ENCODE measurements at regions not wholly inside any gene's neighbourhood (a gene's known extent, or its start where the extent isn't known, plus 50 kb on each side); places are given as distances from the start of the nearest gene placed in this dataset.
"Not testable (repeated sequence)": the region's sequence is repeated elsewhere in the genome, so short reads cannot be mapped to it uniquely, and the experiment has no call there.

GRCh38 chr7:3114917-3115316 is 71.2 kb upstream of the CARD11 start:
- no peak overlapping the region for H4K5ac ChIP-seq (ENCODE audit: low read length)
- H2BK15ac ChIP-seq (replicated peaks; ENCODE audit: low read depth): no peak overlapping the region
- H3K27me3 ChIP-seq (ENCODE audit: insufficient read depth, low read length, poor library complexity): no peaks in the 10 kb centered on the region
- H2BK5ac ChIP-seq (ENCODE audit: low read length): no peak overlapping the region
- DNase-seq: no peak
- H3K4me1 ChIP-seq (ENCODE audit: control insufficient read depth, low read depth, low read length): no peaks in the 10 kb centered on the region
- H2BK120ac ChIP-seq (ENCODE audit: low read depth, low read length): no peak overlapping the region
- H3K18ac ChIP-seq (ENCODE audit: low read length): no peak overlapping the region
- H2AK5ac ChIP-seq (ENCODE audit: low read length): no peak overlapping the region
- H3K23ac ChIP-seq (ENCODE audit: low read length): no peak overlapping the region
- H4K8ac ChIP-seq (ENCODE audit: low read depth, low read length): no peak overlapping the region
- H3K27ac ChIP-seq (ENCODE audit: low read depth, low read length): no peak overlapping the region
- no peaks in the 10 kb centered on the region for H3K79me2 ChIP-seq (ENCODE audit: control insufficient read depth, insufficient read depth, low read length)
- H3K4ac ChIP-seq (ENCODE audit: low read depth, low read length): no peak overlapping the region
- no peak overlapping the region for H3K9ac ChIP-seq (ENCODE audit: low read length)
- no peaks in the 10 kb centered on the region for H3K79me1 ChIP-seq (ENCODE audit: low read length)
- no CpG with 5 or more reads among the region's 5 CpGs for WGBS (ENCODE audit: extremely low coverage, insufficient coverage, low lambda C conversion rate)
- H3K56ac ChIP-seq (ENCODE audit: low read length): no peak overlapping the region
- no peak overlapping the region for H3K4me2 ChIP-seq (ENCODE audit: low read length)
- no peaks in the 10 kb centered on the region for H3K36me3 ChIP-seq (ENCODE audit: control insufficient read depth, insufficient read depth, low read length)
- H3K4me3 ChIP-seq (ENCODE audit: low read length): no peak overlapping the region

GRCh38 chr7:3117081-3117480 is 73.4 kb upstream of the CARD11 start:
- no peaks in the 10 kb centered on the region for H3K4me1 ChIP-seq (ENCODE audit: control insufficient read depth, low read depth, low read length)
- H2BK5ac ChIP-seq (ENCODE audit: low read length): no peak overlapping the region
- H3K79me2 ChIP-seq (ENCODE audit: control insufficient read depth, insufficient read depth, low read length): no peaks in the 10 kb centered on the region
- H3K23ac ChIP-seq (ENCODE audit: low read length): no peak overlapping the region
- no CpG with 5 or more reads among the region's 2 CpGs for WGBS (ENCODE audit: extremely low coverage, insufficient coverage, low lambda C conversion rate)
- no peak overlapping the region for H3K4me3 ChIP-seq (ENCODE audit: low read length)
- no peak overlapping the region for H3K27ac ChIP-seq (ENCODE audit: low read depth, low read length)
- H4K8ac ChIP-seq (ENCODE audit: low read depth, low read length): no peak overlapping the region
- H3K4ac ChIP-seq (ENCODE audit: low read depth, low read length): no peak overlapping the region
- H3K18ac ChIP-seq (ENCODE audit: low read length): no peak overlapping the region
- no peaks in the 10 kb centered on the region for H3K36me3 ChIP-seq (ENCODE audit: control insufficient read depth, insufficient read depth, low read length)
- no peaks in the 10 kb centered on the region for H3K27me3 ChIP-seq (ENCODE audit: insufficient read depth, low read length, poor library complexity)
- no peak overlapping the region for H4K5ac ChIP-seq (ENCODE audit: low read length)
- H3K79me1 ChIP-seq (ENCODE audit: low read length): no peaks in the 10 kb centered on the region
- no peak overlapping the region for H3K56ac ChIP-seq (ENCODE audit: low read length)
- no peak overlapping the region for H3K9ac ChIP-seq (ENCODE audit: low read length)
- H2BK15ac ChIP-seq (replicated peaks; ENCODE audit: low read depth): no peak overlapping the region
- H3K4me2 ChIP-seq (ENCODE audit: low read length): no peak overlapping the region
- no peak overlapping the region for H2BK120ac ChIP-seq (ENCODE audit: low read depth, low read length)
- DNase-seq: no peak
- no peak overlapping the region for H2AK5ac ChIP-seq (ENCODE audit: low read length)

- peak; percentile 15 for DNase-seq
- H3K4me1 ChIP-seq (ENCODE audit: control insufficient read depth, low read depth, low read length): no peaks in the 10 kb centered on the region
- WGBS (ENCODE audit: extremely low coverage, insufficient coverage, low lambda C conversion rate): no CpG with 5 or more reads among the region's 8 CpGs
- H2BK15ac ChIP-seq (replicated peaks; ENCODE audit: low read depth): no peak overlapping the region
- no peak overlapping the region for H3K9ac ChIP-seq (ENCODE audit: low read length)
- no peak overlapping the region for H2BK120ac ChIP-seq (ENCODE audit: low read depth, low read length)
- H3K23ac ChIP-seq (ENCODE audit: low read length): no peak overlapping the region
- H3K4me2 ChIP-seq (ENCODE audit: low read length): no peak overlapping the region
- no peaks in the 10 kb centered on the region for H3K79me1 ChIP-seq (ENCODE audit: low read length)
- no peak overlapping the region for H3K4me3 ChIP-seq (ENCODE audit: low read length)
- no peak overlapping the region for H3K27ac ChIP-seq (ENCODE audit: low read depth, low read length)
- no peak overlapping the region for H4K8ac ChIP-seq (ENCODE audit: low read depth, low read length)
- H2AK5ac ChIP-seq (ENCODE audit: low read length): no peak overlapping the region
- no peaks in the 10 kb centered on the region for H3K79me2 ChIP-seq (ENCODE audit: control insufficient read depth, insufficient read depth, low read length)
- no peaks in the 10 kb centered on the region for H3K36me3 ChIP-seq (ENCODE audit: control insufficient read depth, insufficient read depth, low read length)
- no peak overlapping the region for H4K5ac ChIP-seq (ENCODE audit: low read length)
- H3K56ac ChIP-seq (ENCODE audit: low read length): no peak overlapping the region
- H2BK5ac ChIP-seq (ENCODE audit: low read length): no peak overlapping the region
- no peaks in the 10 kb centered on the region for H3K27me3 ChIP-seq (ENCODE audit: insufficient read depth, low read length, poor library complexity)
- no peak overlapping the region for H3K18ac ChIP-seq (ENCODE audit: low read length)
- no peak overlapping the region for H3K4ac ChIP-seq (ENCODE audit: low read depth, low read length)
These were observed 74.0 kb upstream of the CARD11 start for GRCh38 chr7:3117488-3118231.

- WGBS (ENCODE audit: extremely low coverage, insufficient coverage, low lambda C conversion rate): no CpG with 5 or more reads among the region's 9 CpGs
- H4K5ac ChIP-seq (ENCODE audit: low read length); H4K8ac ChIP-seq (ENCODE audit: low read depth, low read length); H3K4me2 ChIP-seq (ENCODE audit: low read length); H3K4ac ChIP-seq (ENCODE audit: low read depth, low read length); H2BK120ac ChIP-seq (ENCODE audit: low read depth, low read length); H2BK15ac ChIP-seq (replicated peaks; ENCODE audit: low read depth); H2AK5ac ChIP-seq (ENCODE audit: low read length); H3K9ac ChIP-seq (ENCODE audit: low read length); H3K79me2 ChIP-seq (ENCODE audit: control insufficient read depth, insufficient read depth, low read length); H3K79me1 ChIP-seq (ENCODE audit: low read length); H3K56ac ChIP-seq (ENCODE audit: low read length); H3K23ac ChIP-seq (ENCODE audit: low read length); H3K4me1 ChIP-seq (ENCODE audit: control insufficient read depth, low read depth, low read length); H2BK5ac ChIP-seq (ENCODE audit: low read length); H3K4me3 ChIP-seq (ENCODE audit: low read length); H3K18ac ChIP-seq (ENCODE audit: low read length); H3K27me3 ChIP-seq (ENCODE audit: insufficient read depth, low read length, poor library complexity); H3K36me3 ChIP-seq (ENCODE audit: control insufficient read depth, insufficient read depth, low read length); DNase-seq; H3K27ac ChIP-seq (ENCODE audit: low read depth, low read length): not testable (repeated sequence)
These were observed 75.8 kb upstream of the CARD11 start for GRCh38 chr7:3119352-3119927.

GRCh38 chr7:3119963-3120362 is 76.3 kb upstream of the CARD11 start:
- H3K23ac ChIP-seq (ENCODE audit: low read length): no peak overlapping the region
- H2BK120ac ChIP-seq (ENCODE audit: low read depth, low read length): no peak overlapping the region
- H3K9ac ChIP-seq (ENCODE audit: low read length): no peak overlapping the region
- H3K56ac ChIP-seq (ENCODE audit: low read length): no peak overlapping the region
- H3K4me3 ChIP-seq (ENCODE audit: low read length): no peak overlapping the region
- H3K27ac ChIP-seq (ENCODE audit: low read depth, low read length): no peak overlapping the region
- 100% methylated on average over 1 of the region's 3 CpGs for WGBS (ENCODE audit: extremely low coverage, insufficient coverage, low lambda C conversion rate)
- no peak overlapping the region for H2AK5ac ChIP-seq (ENCODE audit: low read length)
- no peaks in the 10 kb centered on the region for H3K79me2 ChIP-seq (ENCODE audit: control insufficient read depth, insufficient read depth, low read length)
- no peak overlapping the region for H2BK5ac ChIP-seq (ENCODE audit: low read length)
- H4K5ac ChIP-seq (ENCODE audit: low read length): no peak overlapping the region
- H3K79me1 ChIP-seq (ENCODE audit: low read length): no peaks in the 10 kb centered on the region
- no peak for DNase-seq
- H3K18ac ChIP-seq (ENCODE audit: low read length): no peak overlapping the region
- no peaks in the 10 kb centered on the region for H3K27me3 ChIP-seq (ENCODE audit: insufficient read depth, low read length, poor library complexity)
- no peaks in the 10 kb centered on the region for H3K4me1 ChIP-seq (ENCODE audit: control insufficient read depth, low read depth, low read length)
- no peaks in the 10 kb centered on the region for H3K36me3 ChIP-seq (ENCODE audit: control insufficient read depth, insufficient read depth, low read length)
- no peak overlapping the region for H3K4ac ChIP-seq (ENCODE audit: low read depth, low read length)
- H3K4me2 ChIP-seq (ENCODE audit: low read length): no peak overlapping the region
- H4K8ac ChIP-seq (ENCODE audit: low read depth, low read length): no peak overlapping the region
- no peak overlapping the region for H2BK15ac ChIP-seq (replicated peaks; ENCODE audit: low read depth)

- H2BK120ac ChIP-seq (ENCODE audit: low read depth, low read length): no peak overlapping the region
- H3K9ac ChIP-seq (ENCODE audit: low read length): no peak overlapping the region
- no peaks in the 10 kb centered on the region for H3K79me2 ChIP-seq (ENCODE audit: control insufficient read depth, insufficient read depth, low read length)
- H3K23ac ChIP-seq (ENCODE audit: low read length): no peak overlapping the region
- no peak overlapping the region for H3K4me2 ChIP-seq (ENCODE audit: low read length)
- no peak overlapping the region for H4K8ac ChIP-seq (ENCODE audit: low read depth, low read length)
- H2BK5ac ChIP-seq (ENCODE audit: low read length): no peak overlapping the region
- H3K27me3 ChIP-seq (ENCODE audit: insufficient read depth, low read length, poor library complexity): no peaks in the 10 kb centered on the region
- H3K56ac ChIP-seq (ENCODE audit: low read length): no peak overlapping the region
- no peak overlapping the region for H4K5ac ChIP-seq (ENCODE audit: low read length)
- no peaks in the 10 kb centered on the region for H3K36me3 ChIP-seq (ENCODE audit: control insufficient read depth, insufficient read depth, low read length)
- H3K18ac ChIP-seq (ENCODE audit: low read length): no peak overlapping the region
- no peak overlapping the region for H3K4ac ChIP-seq (ENCODE audit: low read depth, low read length)
- no peak overlapping the region for H3K27ac ChIP-seq (ENCODE audit: low read depth, low read length)
- WGBS (ENCODE audit: extremely low coverage, insufficient coverage, low lambda C conversion rate): no CpG with 5 or more reads among the region's 3 CpGs
- H2AK5ac ChIP-seq (ENCODE audit: low read length): no peak overlapping the region
- H2BK15ac ChIP-seq (replicated peaks; ENCODE audit: low read depth): no peak overlapping the region
- no peaks in the 10 kb centered on the region for H3K79me1 ChIP-seq (ENCODE audit: low read length)
- H3K4me1 ChIP-seq (ENCODE audit: control insufficient read depth, low read depth, low read length): no peaks in the 10 kb centered on the region
- no peak for DNase-seq
- H3K4me3 ChIP-seq (ENCODE audit: low read length): no peak overlapping the region
These were observed 76.8 kb upstream of the CARD11 start for GRCh38 chr7:3120513-3120912.
